Neuronal stem cell (in vitro differentiated cells): ENCODE measurements at regions not wholly inside any gene's neighbourhood (a gene's known extent, or its start where the extent isn't known, plus 50 kb on each side); places are given as distances from the start of the nearest gene placed in this dataset.
A peak's percentile ranks its signal among the peaks of the same experiment; 100 is the strongest.
"Not testable (repeated sequence)": the region's sequence is repeated elsewhere in the genome, so short reads cannot be mapped to it uniquely, and the experiment has no call there.

Experiments
- DNase-seq: peaks from one replicate; pipeline ENCODE4 v3.0.0-alpha.2; 2013; ENCODE audit warnings: low spot score
- H2AFZ ChIP-seq: one replicate; pipeline ENCODE4 v1.6.1; 2013; ENCODE audit warnings: mild to moderate bottlenecking, low read length, inconsistent platforms
- H2AK5ac ChIP-seq: 2 replicates; pipeline ENCODE4 v1.6.1; 2013; ENCODE audit warnings: low read depth, mild to moderate bottlenecking, inconsistent platforms, low read length, moderate library complexity, mixed read lengths
- H2BK120ac ChIP-seq: 2 replicates; pipeline ENCODE4 v1.6.1; 2013; ENCODE audit warnings: low read depth, mild to moderate bottlenecking, inconsistent platforms, low read length, moderate library complexity, mixed read lengths
- H2BK12ac ChIP-seq: one replicate; pipeline ENCODE4 v1.6.1; 2013; ENCODE audit warnings: low read length, inconsistent platforms
- H2BK15ac ChIP-seq: 2 replicates; pipeline ENCODE4 v1.6.1; 2013; ENCODE audit warnings: mild to moderate bottlenecking, low read length, inconsistent platforms, mixed read lengths
- H2BK5ac ChIP-seq: one replicate; pipeline ENCODE4 v1.6.1; 2013; ENCODE audit warnings: inconsistent platforms, mild to moderate bottlenecking, low read length, moderate library complexity
- H3K14ac ChIP-seq: one replicate; pipeline ENCODE4 v1.6.1; 2013; ENCODE audit warnings: low read length, inconsistent platforms
- H3K18ac ChIP-seq: 2 replicates; pipeline ENCODE4 v1.6.1; 2013; ENCODE audit warnings: low read length, inconsistent platforms
- H3K23ac ChIP-seq: 2 replicates; pipeline ENCODE4 v1.6.1; 2013; ENCODE audit warnings: low read depth, mild to moderate bottlenecking, mixed read lengths, low read length, inconsistent platforms; ENCODE audit not compliant: poor library complexity
- H3K27ac ChIP-seq: replicated peaks from 3 replicates; pipeline ENCODE4 v1.5.1; 2013; ENCODE audit warnings: low read length, inconsistent platforms
- H3K27me3 ChIP-seq, 3 experiments: 2 replicates each; pipeline ENCODE4 v1.6.1; 2013; ENCODE audit warnings: low read length in 3 of 3, mild to moderate bottlenecking in 2 of 3, inconsistent platforms in 1 of 3, low read depth in 1 of 3, mixed read lengths in 1 of 3, moderate library complexity in 1 of 3; ENCODE audit not compliant: control insufficient read depth in 3 of 3, insufficient read depth in 3 of 3
- H3K36me3 ChIP-seq, 2 donors: replicated peaks in 1 of 2; 2 replicates each; pipeline ENCODE4 v1.6.1; 2013; ENCODE audit warnings: low read length in 2 of 2; ENCODE audit not compliant: control insufficient read depth in 2 of 2, insufficient read depth in 2 of 2
- H3K4ac ChIP-seq: 2 replicates; pipeline ENCODE4 v1.6.1; 2013; ENCODE audit warnings: inconsistent platforms, mild to moderate bottlenecking, low read length, moderate library complexity
- H3K4me1 ChIP-seq, 2 donors: 1 replicate in 1 of 2; 2 replicates in 1 of 2; pipeline ENCODE4 v1.6.1; 2013; ENCODE audit warnings: low read length in 2 of 2, low read depth in 1 of 2; ENCODE audit not compliant: control insufficient read depth in 2 of 2, insufficient read depth in 1 of 2
- H3K4me2 ChIP-seq: one replicate; pipeline ENCODE4 v1.6.1; 2013; ENCODE audit warnings: mild to moderate bottlenecking, low read length, inconsistent platforms; ENCODE audit not compliant: insufficient read depth, poor library complexity, severe bottlenecking
- H3K4me3 ChIP-seq, 2 donors: 2 replicates each; pipeline ENCODE4 v1.5.1; 2013; ENCODE audit warnings: low read length in 2 of 2, mild to moderate bottlenecking in 2 of 2, inconsistent platforms in 1 of 2, moderate library complexity in 1 of 2
- H3K79me1 ChIP-seq: one replicate; pipeline ENCODE4 v1.6.1; 2013; ENCODE audit warnings: low read depth, mild to moderate bottlenecking, inconsistent platforms, low read length, moderate library complexity
- H3K9ac ChIP-seq: one replicate; pipeline ENCODE4 v1.6.1; 2013; ENCODE audit warnings: mild to moderate bottlenecking, low read depth, low read length, inconsistent platforms; ENCODE audit not compliant: poor library complexity
- H3K9me3 ChIP-seq, 2 donors: replicated peaks in 1 of 2; 2 replicates each; pipeline versions ENCODE3 to v1.6.1; 2013; ENCODE audit warnings: low read length in 2 of 2, mild to moderate bottlenecking in 2 of 2, inconsistent platforms in 1 of 2, low read depth in 1 of 2, mixed read lengths in 1 of 2, moderate library complexity in 1 of 2; ENCODE audit not compliant: control insufficient read depth in 2 of 2, insufficient read depth in 1 of 2
- H4K8ac ChIP-seq: one replicate; pipeline ENCODE4 v1.6.1; 2013; ENCODE audit warnings: low read depth, mild to moderate bottlenecking, inconsistent platforms, low read length, moderate library complexity
- H4K91ac ChIP-seq: one replicate; pipeline ENCODE4 v1.6.1; 2013; ENCODE audit warnings: low read length, low read depth, mild to moderate bottlenecking, inconsistent platforms; ENCODE audit not compliant: poor library complexity
- whole genome bisulfite sequencing, 2 donors: extraction: QIAGEN DNeasy Blood & Tissue Kit; methylation state at CpG; one replicate each; pipeline ENCODE4 v1.1.7; 2013; ENCODE audit warnings: missing lambda C conversion rate in 2 of 2, mixed read lengths in 1 of 2; ENCODE audit not compliant: insufficient read length in 2 of 2, insufficient replicate concordance in 1 of 2; ENCODE audit errors: extremely low coverage in 2 of 2; 5-methylcytosine and 5-hydroxymethylcytosine counted together

GRCh38 chr1:47604869-47605268 lies 167.0 kb downstream of the FOXD2 start:
- H3K27ac ChIP-seq, H3K14ac ChIP-seq, H3K9me3 ChIP-seq, H3K79me1 ChIP-seq, H4K8ac ChIP-seq, H3K18ac ChIP-seq, H2AK5ac ChIP-seq, H2BK15ac ChIP-seq, H3K27me3 ChIP-seq, H3K36me3 ChIP-seq, H3K23ac ChIP-seq, H3K4me3 ChIP-seq, DNase-seq, H3K4me2 ChIP-seq, H2BK120ac ChIP-seq, H3K9ac ChIP-seq, H3K4ac ChIP-seq, H4K91ac ChIP-seq, H2BK5ac ChIP-seq, H2BK12ac ChIP-seq, H2AFZ ChIP-seq, H3K4me1 ChIP-seq: not testable (repeated sequence)
- WGBS, 2 donors: no CpG with 5 or more reads among the region's 1 CpG

GRCh38 chr1:47608296-47608875 lies 170.5 kb downstream of the FOXD2 start:
- Histone ChIP-seq H3K18ac (no peak overlapping the region), H3K23ac (no peak overlapping the region), H3K27me3 (no peaks in the 10 kb centered on the region), H3K4ac (no peak overlapping the region), H3K36me3 (no peaks in the 10 kb centered on the region), H3K4me3 (peak overlapping the region in 1 of 2 donors; percentile 46), H2BK120ac (no peak overlapping the region), H2BK5ac (no peak overlapping the region), H2AFZ (no peak overlapping the region), H3K27ac (no peak overlapping the region), H3K9me3 (peaks cover 0 to 5% of the 10 kb centered on the region in 2 donors), H3K79me1 (no peaks in the 10 kb centered on the region), H2BK15ac (no peak overlapping the region), H4K91ac (no peak overlapping the region), H4K8ac (no peak overlapping the region), H2BK12ac (no peak overlapping the region), H3K9ac (no peak overlapping the region), H3K14ac (no peak overlapping the region), H2AK5ac (no peak overlapping the region), H3K4me2 (no peak overlapping the region), H3K4me1 (no peaks in the 10 kb centered on the region)
- no peak for DNase-seq
- no CpG with 5 or more reads among the region's 7 CpGs for WGBS, 2 donors

- no peaks in the 10 kb centered on the region for H3K4me1 ChIP-seq
- H3K18ac ChIP-seq: no peak overlapping the region
- no peak overlapping the region for H3K14ac ChIP-seq
- no peak overlapping the region for H3K4me3 ChIP-seq
- H2AFZ ChIP-seq: no peak overlapping the region
- no peak overlapping the region for H2BK5ac ChIP-seq
- H3K27me3 ChIP-seq: no peaks in the 10 kb centered on the region
- no peak for DNase-seq
- H3K4ac ChIP-seq: no peak overlapping the region
- WGBS, 2 donors: no CpG with 5 or more reads among the region's 2 CpGs
- H2AK5ac ChIP-seq: no peak overlapping the region
- H3K27ac ChIP-seq: no peak overlapping the region
- H3K9ac ChIP-seq: no peak overlapping the region
- H3K36me3 ChIP-seq: no peaks in the 10 kb centered on the region
- H4K8ac ChIP-seq: no peak overlapping the region
- no peaks in the 10 kb centered on the region for H3K79me1 ChIP-seq
- H3K9me3 ChIP-seq: peaks cover 0 to 5% of the 10 kb centered on the region in 2 donors
- no peak overlapping the region for H3K23ac ChIP-seq
- no peak overlapping the region for H2BK12ac ChIP-seq
- no peak overlapping the region for H4K91ac ChIP-seq
- H2BK120ac ChIP-seq: no peak overlapping the region
- H3K4me2 ChIP-seq: no peak overlapping the region
- no peak overlapping the region for H2BK15ac ChIP-seq
These were observed 174.1 kb downstream of the FOXD2 start for GRCh38 chr1:47611992-47612391.

- Histone ChIP-seq H3K4me1 (no peaks in the 10 kb centered on the region), H2AFZ (no peak overlapping the region), H3K18ac (no peak overlapping the region), H4K91ac (no peak overlapping the region), H3K9ac (no peak overlapping the region), H3K4me2 (no peak overlapping the region), H2BK120ac (no peak overlapping the region), H3K36me3 (no peaks in the 10 kb centered on the region), H3K4ac (no peak overlapping the region), H2BK5ac (no peak overlapping the region), H3K27ac (no peak overlapping the region), H4K8ac (no peak overlapping the region), H2BK15ac (no peak overlapping the region), H2BK12ac (no peak overlapping the region), H3K23ac (no peak overlapping the region), H3K9me3 (peaks cover 0 to 5% of the 10 kb centered on the region in 2 donors), H3K14ac (no peak overlapping the region), H3K27me3 (no peaks in the 10 kb centered on the region), H2AK5ac (no peak overlapping the region), H3K4me3 (no peak overlapping the region), H3K79me1 (no peaks in the 10 kb centered on the region)
- DNase-seq: no peak
- no CpG with 5 or more reads among the region's 1 CpG for WGBS, 2 donors
These were observed 175.0 kb downstream of the FOXD2 start for GRCh38 chr1:47612819-47613218.
